C4-2B (cell line): ENCODE measurements at regions not wholly inside any gene's neighbourhood (a gene's known extent, or its start where the extent isn't known, plus 50 kb on each side); places are given as distances from the start of the nearest gene placed in this dataset.

ENCODE experiments used
- H3K27ac ChIP-seq: fragments of 450-650 bp; 2 replicates; pipeline ENCODE4 v1.5.1; 2017
- CTCF ChIP-seq: fragments of 450-650 bp; conservative IDR thresholded peaks from 2 replicates; pipeline ENCODE4 v1.5.1; 2017; ENCODE audit warnings: mild to moderate bottlenecking
- ZFX ChIP-seq: fragments of 450-650 bp; IDR thresholded peaks from 2 replicates; pipeline ENCODE4 v1.6.1; 2017

GRCh38 chr3:139217633-139218032 is 126.2 kb upstream of the MRPS22 start:
- H3K27ac ChIP-seq = no peak overlapping the region
- TF ChIP-seq ZFX (no peak), CTCF (no peak)

- TF ChIP-seq ZFX (no peak), CTCF (no peak)
These were observed 125.8 kb upstream of the MRPS22 start for GRCh38 chr3:139218046-139218445.

GRCh38 chr3:139219463-139219862 is 124.4 kb upstream of the MRPS22 start:
- H3K27ac ChIP-seq = no peak overlapping the region

More at GRCh38 chr3:139218046-139218445, 125.8 kb upstream of the MRPS22 start:
- no peak overlapping the region for H3K27ac ChIP-seq

GRCh38 chr3:139222100-139222657 is 121.6 kb upstream of the MRPS22 start:
- no peak for TF ChIP-seq CTCF
- no peak overlapping the region for H3K27ac ChIP-seq

More at GRCh38 chr3:139219463-139219862, 124.4 kb upstream of the MRPS22 start:
- no peak for TF ChIP-seq CTCF
- TF ChIP-seq ZFX = no peak

GRCh38 chr3:139225548-139225947 is 118.3 kb upstream of the MRPS22 start:
- no peak overlapping the region for H3K27ac ChIP-seq
- TF ChIP-seq CTCF = no peak
- TF ChIP-seq ZFX = no peak

GRCh38 chr3:139226731-139227130 is 117.1 kb upstream of the MRPS22 start:
- TF ChIP-seq ZFX = no peak
- no peak for TF ChIP-seq CTCF
- H3K27ac ChIP-seq = no peak overlapping the region

- no peak for TF ChIP-seq CTCF
- no peak for TF ChIP-seq ZFX
- H3K27ac ChIP-seq = no peak overlapping the region
These were observed 116.7 kb upstream of the MRPS22 start for GRCh38 chr3:139227165-139227564.
